Trophoblast cell (in vitro differentiated cells and primary cell): ENCODE measurements at regions not wholly inside any gene's neighbourhood (a gene's known extent, or its start where the extent isn't known, plus 50 kb on each side); places are given as distances from the start of the nearest gene placed in this dataset.

Experiments used
- DNase-seq, 2 donors: peaks; one replicate each; pipeline ENCODE4 v3.0.0-alpha.2; 2016
- H2AFZ ChIP-seq: 2 replicates; pipeline ENCODE4 v1.6.1; 2013; ENCODE audit warnings: low read length, moderate library complexity, mild to moderate bottlenecking; ENCODE audit not compliant: insufficient read depth, poor library complexity
- H2AK5ac ChIP-seq: 2 replicates; pipeline ENCODE4 v1.6.1; 2013; ENCODE audit warnings: mild to moderate bottlenecking, low read length
- H2BK120ac ChIP-seq: 2 replicates; pipeline ENCODE4 v1.6.1; 2013; ENCODE audit warnings: low read length, mild to moderate bottlenecking, moderate library complexity; ENCODE audit not compliant: insufficient read depth, poor library complexity
- H2BK12ac ChIP-seq: 2 replicates; pipeline ENCODE4 v1.6.1; 2013; ENCODE audit warnings: mild to moderate bottlenecking, low read length, moderate library complexity
- H2BK5ac ChIP-seq: 2 replicates; pipeline ENCODE4 v1.6.1; 2013; ENCODE audit warnings: low read length, low read depth, moderate library complexity, mild to moderate bottlenecking; ENCODE audit not compliant: poor library complexity
- H3K14ac ChIP-seq: 2 replicates; pipeline ENCODE4 v1.6.1; 2013; ENCODE audit warnings: mild to moderate bottlenecking, low read length
- H3K18ac ChIP-seq: 2 replicates; pipeline ENCODE4 v1.6.1; 2013; ENCODE audit warnings: mild to moderate bottlenecking, low read length
- H3K23ac ChIP-seq: 2 replicates; pipeline ENCODE4 v1.6.1; 2013; ENCODE audit warnings: low read length
- H3K27ac ChIP-seq: 2 replicates; pipeline ENCODE4 v1.5.1; 2013; ENCODE audit warnings: low read depth, mild to moderate bottlenecking, inconsistent platforms, low read length, moderate library complexity
- H3K27me3 ChIP-seq: 2 replicates; pipeline ENCODE4 v1.6.1; 2013; ENCODE audit warnings: inconsistent platforms, mild to moderate bottlenecking, low read length, moderate library complexity; ENCODE audit not compliant: insufficient read depth
- H3K36me3 ChIP-seq, 2 experiments: 1 replicate in 1 of 2; 2 replicates in 1 of 2; pipeline ENCODE4 v1.6.1; 2013; ENCODE audit warnings: low read length in 2 of 2, mild to moderate bottlenecking in 2 of 2, moderate library complexity in 1 of 2; ENCODE audit not compliant: insufficient read depth in 2 of 2, control insufficient read depth in 1 of 2
- H3K4ac ChIP-seq: 2 replicates; pipeline ENCODE4 v1.6.1; 2013; ENCODE audit warnings: low read depth, mild to moderate bottlenecking, low read length, moderate library complexity
- H3K4me1 ChIP-seq, 2 experiments: 1 replicate in 1 of 2; 2 replicates in 1 of 2; pipeline ENCODE4 v1.6.1; 2013; ENCODE audit warnings: low read length in 2 of 2, mild to moderate bottlenecking in 2 of 2, moderate library complexity in 1 of 2; ENCODE audit not compliant: insufficient read depth in 2 of 2, control insufficient read depth in 1 of 2
- H3K4me2 ChIP-seq: 2 replicates; pipeline ENCODE4 v1.6.1; 2013; ENCODE audit warnings: inconsistent platforms, mild to moderate bottlenecking, low read length, moderate library complexity
- H3K4me3 ChIP-seq: 2 replicates; pipeline ENCODE4 v1.5.1; 2013; ENCODE audit warnings: mild to moderate bottlenecking, low read depth, low read length, inconsistent platforms
- H3K79me1 ChIP-seq: one replicate; pipeline ENCODE4 v1.6.1; 2013; ENCODE audit warnings: low read length
- H3K79me2 ChIP-seq: 2 replicates; pipeline ENCODE4 v1.6.1; 2013; ENCODE audit warnings: low read length, mild to moderate bottlenecking; ENCODE audit not compliant: control insufficient read depth, insufficient read depth, poor library complexity
- H3K9ac ChIP-seq: 2 replicates; pipeline ENCODE4 v1.6.1; 2013; ENCODE audit warnings: mild to moderate bottlenecking, low read length
- H3K9me3 ChIP-seq: 2 replicates; pipeline ENCODE4 v1.6.1; 2013; ENCODE audit warnings: low read depth, mild to moderate bottlenecking, control low read depth, inconsistent platforms, low read length; ENCODE audit not compliant: insufficient read depth
- H4K12ac ChIP-seq: 2 replicates; pipeline ENCODE4 v1.6.1; 2013; ENCODE audit warnings: low read depth, mild to moderate bottlenecking, low read length, moderate library complexity
- H4K8ac ChIP-seq: 2 replicates; pipeline ENCODE4 v1.6.1; 2013; ENCODE audit warnings: low read depth, mild to moderate bottlenecking, low read length, moderate library complexity
- H4K91ac ChIP-seq: one replicate; pipeline ENCODE4 v1.6.1; 2013; ENCODE audit warnings: low read depth, mild to moderate bottlenecking, low read length, moderate library complexity
- WGBS: extraction: QIAGEN DNeasy Blood & Tissue Kit; methylation state at CpG from one replicate; pipeline ENCODE4 v1.1.7; 2013; ENCODE audit warnings: missing lambda C conversion rate; ENCODE audit not compliant: insufficient read length, insufficient coverage; ENCODE audit errors: extremely low coverage; 5-methylcytosine and 5-hydroxymethylcytosine counted together

- H3K36me3 ChIP-seq: no peaks in the 10 kb centered on the region
- no peak overlapping the region for H2AK5ac ChIP-seq
- no peak overlapping the region for H3K9ac ChIP-seq
- H3K4ac ChIP-seq: no peak overlapping the region
- H3K23ac ChIP-seq: no peak overlapping the region
- no peak overlapping the region for H3K14ac ChIP-seq
- no peaks in the 10 kb centered on the region for H3K79me2 ChIP-seq
- no peak overlapping the region for H2AFZ ChIP-seq
- H3K18ac ChIP-seq: no peak overlapping the region
- no peaks in the 10 kb centered on the region for H3K79me1 ChIP-seq
- H2BK12ac ChIP-seq: no peak overlapping the region
- H4K8ac ChIP-seq: no peak overlapping the region
- H3K4me3 ChIP-seq: no peak overlapping the region
- H2BK120ac ChIP-seq: no peak overlapping the region
- no peak overlapping the region for H2BK5ac ChIP-seq
- H3K4me1 ChIP-seq: no peaks in the 10 kb centered on the region
- H4K91ac ChIP-seq: no peak overlapping the region
- no peaks in the 10 kb centered on the region for H3K9me3 ChIP-seq
- no peak for DNase-seq
- H3K27me3 ChIP-seq: no peaks in the 10 kb centered on the region
- H3K4me2 ChIP-seq: no peak overlapping the region
- H3K27ac ChIP-seq: no peak overlapping the region
- no peak overlapping the region for H4K12ac ChIP-seq
Observed at GRCh38 chrX:138031715-138032114, 465.8 kb downstream of the ZIC3 start.

- H3K9me3 ChIP-seq: no peaks in the 10 kb centered on the region
- no peak overlapping the region for H3K9ac ChIP-seq
- no peaks in the 10 kb centered on the region for H3K36me3 ChIP-seq
- no peak overlapping the region for H4K12ac ChIP-seq
- no peak overlapping the region for H4K91ac ChIP-seq
- H3K79me2 ChIP-seq: no peaks in the 10 kb centered on the region
- WGBS: no CpG with 5 or more reads among the region's 1 CpG
- no peak overlapping the region for H2AFZ ChIP-seq
- no peak overlapping the region for H3K14ac ChIP-seq
- no peak overlapping the region for H2BK120ac ChIP-seq
- no peak overlapping the region for H3K23ac ChIP-seq
- no peak overlapping the region for H3K4me2 ChIP-seq
- no peak overlapping the region for H3K18ac ChIP-seq
- H2BK5ac ChIP-seq: no peak overlapping the region
- no peaks in the 10 kb centered on the region for H3K79me1 ChIP-seq
- no peak overlapping the region for H3K4ac ChIP-seq
- no peaks in the 10 kb centered on the region for H3K4me1 ChIP-seq
- H2AK5ac ChIP-seq: no peak overlapping the region
- no peak overlapping the region for H3K27ac ChIP-seq
- no peak overlapping the region for H2BK12ac ChIP-seq
- H3K4me3 ChIP-seq: no peak overlapping the region
- no peaks in the 10 kb centered on the region for H3K27me3 ChIP-seq
- no peak overlapping the region for H4K8ac ChIP-seq
- DNase-seq: no peak
Observed at GRCh38 chrX:138034136-138034535, 468.2 kb downstream of the ZIC3 start.

GRCh38 chrX:138037548-138037947, 471.6 kb downstream of the ZIC3 start:
- Histone ChIP-seq H3K9ac (no peak overlapping the region), H2BK12ac (no peak overlapping the region), H3K27ac (no peak overlapping the region), H4K8ac (no peak overlapping the region), H3K23ac (no peak overlapping the region), H3K9me3 (no peaks in the 10 kb centered on the region), H3K14ac (no peak overlapping the region), H2BK120ac (no peak overlapping the region), H2AFZ (no peak overlapping the region), H3K4ac (no peak overlapping the region), H3K79me2 (no peaks in the 10 kb centered on the region), H3K4me3 (no peak overlapping the region), H3K18ac (no peak overlapping the region), H4K12ac (no peak overlapping the region), H3K4me1 (no peaks in the 10 kb centered on the region), H3K27me3 (no peaks in the 10 kb centered on the region), H4K91ac (no peak overlapping the region), H2AK5ac (no peak overlapping the region), H2BK5ac (no peak overlapping the region), H3K4me2 (no peak overlapping the region), H3K79me1 (no peaks in the 10 kb centered on the region), H3K36me3 (no peaks in the 10 kb centered on the region)
- WGBS: no CpG with 5 or more reads among the region's 1 CpG
- DNase-seq: no peak

GRCh38 chrX:138057883-138058282, 492.0 kb downstream of the ZIC3 start:
- H3K4ac ChIP-seq: no peak overlapping the region
- H2AFZ ChIP-seq: no peak overlapping the region
- no peak overlapping the region for H3K4me3 ChIP-seq
- H3K9me3 ChIP-seq: no peaks in the 10 kb centered on the region
- no peak overlapping the region for H3K18ac ChIP-seq
- no peak overlapping the region for H3K14ac ChIP-seq
- DNase-seq: no peak
- no peak overlapping the region for H4K8ac ChIP-seq
- H4K91ac ChIP-seq: no peak overlapping the region
- H3K79me1 ChIP-seq: no peaks in the 10 kb centered on the region
- no peak overlapping the region for H3K23ac ChIP-seq
- H2AK5ac ChIP-seq: no peak overlapping the region
- H3K27me3 ChIP-seq: no peaks in the 10 kb centered on the region
- no peak overlapping the region for H4K12ac ChIP-seq
- no peak overlapping the region for H2BK120ac ChIP-seq
- H3K27ac ChIP-seq: no peak overlapping the region
- no peaks in the 10 kb centered on the region for H3K79me2 ChIP-seq
- H3K9ac ChIP-seq: no peak overlapping the region
- H3K4me1 ChIP-seq: no peaks in the 10 kb centered on the region
- no peak overlapping the region for H3K4me2 ChIP-seq
- no CpG with 5 or more reads among the region's 3 CpGs for WGBS
- no peak overlapping the region for H2BK5ac ChIP-seq
- H3K36me3 ChIP-seq: no peaks in the 10 kb centered on the region
- no peak overlapping the region for H2BK12ac ChIP-seq

GRCh38 chrX:138058931-138059330, 493.0 kb downstream of the ZIC3 start:
- no peak overlapping the region for H2BK120ac ChIP-seq
- no peaks in the 10 kb centered on the region for H3K4me1 ChIP-seq
- no peaks in the 10 kb centered on the region for H3K27me3 ChIP-seq
- H3K9ac ChIP-seq: no peak overlapping the region
- no peak overlapping the region for H3K14ac ChIP-seq
- H3K36me3 ChIP-seq: no peaks in the 10 kb centered on the region
- H3K9me3 ChIP-seq: no peaks in the 10 kb centered on the region
- no peak overlapping the region for H3K18ac ChIP-seq
- no CpG with 5 or more reads among the region's 5 CpGs for WGBS
- H4K12ac ChIP-seq: no peak overlapping the region
- no peak overlapping the region for H4K91ac ChIP-seq
- H3K79me2 ChIP-seq: no peaks in the 10 kb centered on the region
- no peak overlapping the region for H3K23ac ChIP-seq
- H3K4me3 ChIP-seq: no peak overlapping the region
- H3K27ac ChIP-seq: no peak overlapping the region
- no peak overlapping the region for H2AFZ ChIP-seq
- H2BK12ac ChIP-seq: no peak overlapping the region
- no peaks in the 10 kb centered on the region for H3K79me1 ChIP-seq
- DNase-seq: no peak
- no peak overlapping the region for H3K4me2 ChIP-seq
- H2AK5ac ChIP-seq: no peak overlapping the region
- no peak overlapping the region for H3K4ac ChIP-seq
- no peak overlapping the region for H4K8ac ChIP-seq
- H2BK5ac ChIP-seq: no peak overlapping the region
